K562 (cell line): ENCODE measurements at regions not wholly inside any gene's neighbourhood (a gene's known extent, or its start where the extent isn't known, plus 50 kb on each side); places are given as distances from the start of the nearest gene placed in this dataset.

Experiments used
- ATAC-seq: fragments of 200-7000 bp; cut with Tn5 transposase; 3 replicates; pipeline ENCODE4 v1.9.1; 2020; ENCODE audit warnings: moderate library complexity
- BruUV-seq: library from RNA; stranded (reverse); fragments of 400-500 nt; replicated peaks from 2 replicates; lab custom pipeline; 2021; lab: Mats Ljungman, UMichigan
- CTCF ChIA-PET: fragments of 300-600 bp; formaldehyde crosslinking; extraction: SDS; loops from one replicate; lab custom pipeline; 2021; ENCODE audit warnings: low intra/inter-chr PET ratio; lab: Yijun Ruan, JAX
- POLR2A ChIA-PET: fragments of 300-600, 350-650 bp; sonication (Branson Sonifier 250); formaldehyde crosslinking; extraction: SDS; loops from one replicate; lab custom pipeline; 2021; ENCODE audit warnings: antibody characterized with exemption, inconsistent platforms; lab: Yijun Ruan, JAX
- DNase-seq, 4 experiments: peaks; one replicate each; pipeline versions ENCODE4 v3.0.0 to v3.0.0-alpha.2; 2011 to 2018; ENCODE audit warnings: low spot score in 3 of 4, mixed read lengths in 3 of 4; ENCODE audit errors: extremely low read depth in 1 of 4
- FAIRE-seq: peaks from 2 replicates; lab custom pipeline; 2011; peaks lifted over from hg19 to GRCh38; lab: Jason Lieb, UNC
- H2AFZ ChIP-seq: 2 replicates; pipeline ENCODE4 v1.6.0; 2011; ENCODE audit warnings: low read depth, low read length, control low read depth, inconsistent platforms
- H3K27ac ChIP-seq: fragments of 200-600 bp; 3 replicates; pipeline ENCODE4 v1.8.0; 2011; ENCODE audit warnings: low read depth, mild to moderate bottlenecking, control low read depth, inconsistent platforms, low read length, moderate library complexity, mixed read lengths; ENCODE audit errors: extremely low read depth
- H3K27me3 ChIP-seq, 2 experiments: fragments of 300-600 bp in 1 of 2; 2 replicates in 1 of 2; 3 replicates in 1 of 2; pipeline versions ENCODE4 v1.6.0 to v1.8.0; 2011; ENCODE audit warnings: inconsistent platforms in 2 of 2, low read length in 2 of 2, mild to moderate bottlenecking in 1 of 2, mixed read lengths in 1 of 2, moderate library complexity in 1 of 2; ENCODE audit not compliant: control insufficient read depth in 2 of 2, insufficient read depth in 2 of 2
- H3K36me3 ChIP-seq: fragments of 300-600 bp; 3 replicates; pipeline ENCODE4 v1.8.0; 2011; ENCODE audit warnings: mild to moderate bottlenecking, low read length, inconsistent platforms; ENCODE audit not compliant: control insufficient read depth, insufficient read depth
- H3K4me1 ChIP-seq, 2 experiments: fragments of 200-600 bp in 1 of 2; replicated peaks in 1 of 2; 2 replicates in 1 of 2; 3 replicates in 1 of 2; pipeline versions ENCODE4 v1.5.1 to v1.8.0; 2011; ENCODE audit warnings: inconsistent platforms in 2 of 2, low read length in 2 of 2, mild to moderate bottlenecking in 1 of 2, mixed read lengths in 1 of 2, moderate library complexity in 1 of 2; ENCODE audit not compliant: control insufficient read depth in 2 of 2, insufficient read depth in 2 of 2
- H3K4me2 ChIP-seq: 2 replicates; pipeline ENCODE4 v1.6.1; 2011; ENCODE audit warnings: low read length, control low read depth, inconsistent platforms, mixed read lengths; ENCODE audit not compliant: insufficient read depth
- H3K4me3 ChIP-seq: fragments of 200-600 bp; sonication (generic), shearing (Covaris generic); 2 replicates; pipeline ENCODE4 v1.5.1; 2016; ENCODE audit warnings: control low read depth, inconsistent platforms
- H3K79me2 ChIP-seq: fragments of 200-600 bp; 3 replicates; pipeline ENCODE4 v1.8.0; 2011; ENCODE audit warnings: low read length, inconsistent platforms; ENCODE audit not compliant: control insufficient read depth, insufficient read depth
- H3K9ac ChIP-seq, 2 experiments: 2 replicates each; pipeline versions ENCODE4 v1.6.0 to v1.6.1; 2011; ENCODE audit warnings: low read depth in 2 of 2, low read length in 2 of 2, control low read depth in 1 of 2, inconsistent platforms in 1 of 2, mild to moderate bottlenecking in 1 of 2, mixed read lengths in 1 of 2; ENCODE audit not compliant: insufficient read depth in 1 of 2
- H3K9me1 ChIP-seq: one replicate; pipeline ENCODE4 v1.6.0; 2011; ENCODE audit warnings: inconsistent platforms, mild to moderate bottlenecking, low read length, moderate library complexity; ENCODE audit not compliant: control insufficient read depth, insufficient read depth
- H3K9me3 ChIP-seq: replicated peaks from 2 replicates; pipeline ENCODE4 v1.5.1; 2011; ENCODE audit warnings: low read depth, low read length, inconsistent platforms; ENCODE audit not compliant: control insufficient read depth, insufficient read depth
- H4K20me1 ChIP-seq: replicated peaks from 2 replicates; pipeline ENCODE4 v1.6.1; 2011; ENCODE audit warnings: low read length, inconsistent platforms, mixed read lengths; ENCODE audit not compliant: control insufficient read depth, insufficient read depth
- CBFB ChIP-seq: sonication (generic); formaldehyde crosslinking; IDR thresholded peaks from 2 replicates; pipeline ENCODE4 v1.4.0; 2020; ENCODE audit warnings: mild to moderate bottlenecking, missing genetic modification reagents
- PHF21A ChIP-seq: fragments of 450-650 bp; IDR thresholded peaks from 2 replicates; pipeline ENCODE4 v1.6.1; 2017; ENCODE audit warnings: low read depth, borderline replicate concordance
- PURB ChIP-seq: sonication (generic); formaldehyde crosslinking; IDR thresholded peaks from 2 replicates; pipeline ENCODE4 v1.9.0; 2021; ENCODE audit warnings: low read depth, mild to moderate bottlenecking, missing genetic modification reagents
- SAP30 ChIP-seq: fragments of 200-600 bp; sonication (generic); IDR thresholded peaks from 2 replicates; pipeline ENCODE4 v1.6.1; 2012; ENCODE audit warnings: borderline replicate concordance, low read depth, mild to moderate bottlenecking, moderate library complexity, low read length, control low read depth, inconsistent platforms; ENCODE audit not compliant: insufficient read depth, poor library complexity, severe bottlenecking
- TAF1 ChIP-seq: IDR thresholded peaks from 2 replicates; pipeline ENCODE4 v1.6.1; 2011; ENCODE audit warnings: mild to moderate bottlenecking, low read length, moderate library complexity; ENCODE audit not compliant: insufficient read depth, control insufficient read depth, severe bottlenecking; ENCODE audit errors: extremely low read depth
- UBTF ChIP-seq, 2 experiments: IDR thresholded peaks; 2 replicates each; pipeline ENCODE4 v1.6.1; 2012; ENCODE audit warnings: improper control_type of control experiment in 2 of 2, low read depth in 2 of 2, low read length in 2 of 2, borderline replicate concordance in 1 of 2
- ZKSCAN3 ChIP-seq: fragments of 250-450 bp; sonication (Bioruptor Pico); IDR thresholded peaks from 2 replicates; pipeline ENCODE4 v1.4.0; 2020
- ZNF217 ChIP-seq: sonication (generic); formaldehyde crosslinking; IDR thresholded peaks from 2 replicates; pipeline ENCODE4 v1.8.0; 2022; ENCODE audit warnings: mild to moderate bottlenecking, missing genetic modification reagents
- ZNF23 ChIP-seq: fragments of 250-450 bp; sonication (Bioruptor Pico); IDR thresholded peaks from 2 replicates; pipeline ENCODE4 v1.4.0; 2020; ENCODE audit warnings: mild to moderate bottlenecking
- ZNF41 ChIP-seq: fragments of 250-450 bp; sonication (Bioruptor Pico); conservative IDR thresholded peaks from 2 replicates; pipeline ENCODE4 v1.4.0; 2020; ENCODE audit warnings: mild to moderate bottlenecking
- ZNF584 ChIP-seq: fragments of 200-800 bp; sonication (Bioruptor generic); IDR thresholded peaks from 2 replicates; pipeline ENCODE4 v1.6.1; 2016; ENCODE audit warnings: low read depth, mild to moderate bottlenecking, missing genetic modification characterization, missing compliant biosample characterization
- WGBS: fragments of 100-300 bp; shearing (Covaris generic); methylation state at CpG from one replicate; pipeline ENCODE4 v1.1.6; 2016; ENCODE audit warnings: low coverage, mixed read lengths; ENCODE audit not compliant: insufficient coverage; ENCODE audit errors: missing lambda C conversion rate; 5-methylcytosine and 5-hydroxymethylcytosine counted together
- in situ Hi-C: fragments of 300-500 bp; cut with MboI; formaldehyde crosslinking; loops from 4 replicates; pipeline ENCODE4 v1.15.0; 2018; ENCODE audit warnings: inconsistent platforms, mixed read lengths
- intact Hi-C: fragments of 100-400 bp; cut with micrococcal nuclease; formaldehyde crosslinking; loops from 2 replicates; pipeline ENCODE4 v1.14.2; 2022
- TF ChIP-seq, protein P1 (sequence below): sonication (generic); formaldehyde crosslinking; IDR thresholded peaks from 2 replicates; pipeline ENCODE4 v1.9.0; 2022; ENCODE audit warnings: mild to moderate bottlenecking, missing genetic modification reagents
- TF ChIP-seq, protein P2 (sequence below): IDR thresholded peaks from 2 replicates; pipeline ENCODE4 v1.6.1; 2014; ENCODE audit warnings: antibody characterized with exemption

- ChIA-PET CTCF (no interaction called here), POLR2A (no interaction called here)
- Histone ChIP-seq H3K9ac (no peak overlapping the region), H3K79me2 (no peaks in the 10 kb centered on the region), H3K27ac (no peak overlapping the region), H4K20me1 (no peaks in the 10 kb centered on the region), H3K4me3 (no peak overlapping the region), H2AFZ (no peak overlapping the region), H3K9me3 (no peaks in the 10 kb centered on the region), H3K9me1 (no peaks in the 10 kb centered on the region), H3K4me1 (no peaks in the 10 kb centered on the region), H3K4me2 (no peak overlapping the region), H3K27me3 (no peaks in the 10 kb centered on the region), H3K36me3 (no peaks in the 10 kb centered on the region)
- in situ Hi-C loops, result no loop called here
- BruUV-seq, result no TSS peak
- no peak for ATAC-seq
- WGBS, result 0% methylated on average over 2 of the region's 2 CpGs
- intact Hi-C loops, result no loop called here
- no peak for FAIRE-seq
- no peak for DNase-seq
- TF ChIP-seq ZNF23 (CRISPR knock-in tag) (no peak), PHF21A (no peak), UBTF (IDR thresholded peaks at IDR 0.05; ENCODE audit: borderline replicate concordance in 1 of 2, low read depth in 2 of 2, low read length in 2 of 2) (no peak), PURB (CRISPR knock-in tag) (no peak), SAP30 (no peak), TAF1 (no peak), CBFB (CRISPR knock-in tag) (no peak), ZNF41 (CRISPR knock-in tag) (no peak), ZKSCAN3 (CRISPR knock-in tag) (no peak), ZNF584 (no peak), ZNF217 (CRISPR knock-in tag) (no peak)
- TF ChIP-seq, protein P1, sequence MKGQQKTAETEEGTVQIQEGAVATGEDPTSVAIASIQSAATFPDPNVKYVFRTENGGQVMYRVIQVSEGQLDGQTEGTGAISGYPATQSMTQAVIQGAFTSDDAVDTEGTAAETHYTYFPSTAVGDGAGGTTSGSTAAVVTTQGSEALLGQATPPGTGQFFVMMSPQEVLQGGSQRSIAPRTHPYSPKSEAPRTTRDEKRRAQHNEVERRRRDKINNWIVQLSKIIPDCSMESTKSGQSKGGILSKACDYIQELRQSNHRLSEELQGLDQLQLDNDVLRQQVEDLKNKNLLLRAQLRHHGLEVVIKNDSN (CRISPR knock-in tag), result no peak
- TF ChIP-seq, protein P2, sequence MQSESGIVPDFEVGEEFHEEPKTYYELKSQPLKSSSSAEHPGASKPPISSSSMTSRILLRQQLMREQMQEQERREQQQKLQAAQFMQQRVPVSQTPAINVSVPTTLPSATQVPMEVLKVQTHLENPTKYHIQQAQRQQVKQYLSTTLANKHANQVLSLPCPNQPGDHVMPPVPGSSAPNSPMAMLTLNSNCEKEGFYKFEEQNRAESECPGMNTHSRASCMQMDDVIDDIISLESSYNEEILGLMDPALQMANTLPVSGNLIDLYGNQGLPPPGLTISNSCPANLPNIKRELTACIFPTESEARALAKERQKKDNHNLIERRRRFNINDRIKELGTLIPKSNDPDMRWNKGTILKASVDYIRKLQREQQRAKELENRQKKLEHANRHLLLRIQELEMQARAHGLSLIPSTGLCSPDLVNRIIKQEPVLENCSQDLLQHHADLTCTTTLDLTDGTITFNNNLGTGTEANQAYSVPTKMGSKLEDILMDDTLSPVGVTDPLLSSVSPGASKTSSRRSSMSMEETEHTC, result no peak
These were observed 1042.9 kb downstream of the GATA3 start for GRCh38 chr10:9097206-9097990.
